ENCODE measurements at regions not wholly inside any gene's neighbourhood (a gene's known extent, or its start where the extent isn't known, plus 50 kb on each side); places are given as distances from the start of the nearest gene placed in this dataset.

DNA sequence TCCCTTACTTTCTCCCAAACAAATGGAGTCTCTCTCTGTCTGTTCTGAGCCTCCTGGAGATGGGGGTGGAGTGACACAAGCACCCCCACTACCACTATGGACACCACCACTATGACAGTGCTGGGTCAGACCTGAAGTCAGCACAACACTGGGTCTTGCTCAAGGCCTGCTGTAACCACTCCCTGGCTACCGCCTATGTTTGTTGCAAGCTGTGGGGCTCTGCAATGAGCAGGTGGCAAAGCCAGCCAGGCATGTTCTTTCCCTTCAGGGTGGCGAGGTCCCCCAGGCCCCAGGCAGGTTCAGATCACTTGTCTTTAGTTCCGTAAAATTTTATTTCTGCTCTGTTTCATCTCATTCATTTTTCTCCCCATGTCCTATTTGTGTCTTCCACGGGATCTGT lies 349.8 kb downstream of the TMEM121 start:
- Histone ChIP-seq H3K4ac (replicated peaks; ENCODE audit: insufficient read length, low read depth, low read length) (no peak overlapping the region), H3K4me2 (ENCODE audit: insufficient read depth in 1 of 2, low read depth in 2 of 2, low read length in 2 of 2) (no peak overlapping the region), H3K36me3 (ENCODE audit: control insufficient read depth in 2 of 4, insufficient read depth in 4 of 4, low read length in 3 of 4) (no peaks in the 10 kb centered on the region), H2BK12ac (ENCODE audit: low read depth, low read length) (no peak overlapping the region), H3K9ac (replicated peaks in 1 of 4; ENCODE audit: extremely low read depth in 1 of 4, low read depth in 3 of 4, low read length in 3 of 4) (no peak overlapping the region), H3K27ac (ENCODE audit: low read depth, low read length) (no peak overlapping the region), H3K4me3 (ENCODE audit: extremely low read depth in 1 of 4, insufficient read depth in 2 of 4, low read depth in 3 of 4, low read length in 4 of 4) (no peak overlapping the region), H3K23me2 (ENCODE audit: low read depth, low read length) (no peaks in the 10 kb centered on the region), H3K56ac (replicated peaks; ENCODE audit: insufficient read length, low read depth, low read length) (no peak overlapping the region), H4K8ac (ENCODE audit: extremely low read depth, insufficient read depth, low read length) (no peak overlapping the region), H3K23ac (ENCODE audit: insufficient read length) (no peak overlapping the region), H3K79me1 (ENCODE audit: low read depth, low read length) (no peaks in the 10 kb centered on the region), H2BK5ac (ENCODE audit: low read depth, low read length) (no peak overlapping the region), H2AK5ac (ENCODE audit: low read depth, low read length) (no peak overlapping the region), H4K91ac (replicated peaks; ENCODE audit: insufficient read length, low read length) (no peak overlapping the region), H4K20me1 (replicated peaks in 1 of 2; ENCODE audit: control insufficient read depth in 1 of 2, insufficient read depth in 2 of 2, low read length in 2 of 2) (no peaks in the 10 kb centered on the region), H3K79me2 (ENCODE audit: control insufficient read depth in 1 of 2, insufficient read depth in 2 of 2, low read length in 2 of 2) (no peaks in the 10 kb centered on the region), H2BK15ac (ENCODE audit: low read length) (no peak overlapping the region), H3K18ac (ENCODE audit: extremely low read depth, low read length) (no peak overlapping the region), H2BK120ac (replicated peaks; ENCODE audit: low read depth, low read length) (no peak overlapping the region), H2AFZ (ENCODE audit: low read length) (no peak overlapping the region), H3K27me3 (replicated peaks in 1 of 4; ENCODE audit: control insufficient read depth in 3 of 4, extremely low read depth in 1 of 4, insufficient read depth in 3 of 4, low read length in 3 of 4) (no peaks in the 10 kb centered on the region), H2BK20ac (ENCODE audit: low read length) (no peak overlapping the region), H4K5ac (ENCODE audit: insufficient read length, low read depth, low read length) (no peak overlapping the region), H3K14ac (ENCODE audit: insufficient read length) (no peak overlapping the region), H3K9me3 (ENCODE audit: insufficient read depth in 2 of 2, low read depth in 1 of 2, low read length in 1 of 2) (peaks cover 46 to 69% of the 10 kb centered on the region in 2 experiments), H3K4me1 (replicated peaks in 1 of 4; ENCODE audit: control insufficient read depth in 3 of 4, insufficient read depth in 4 of 4, low read length in 3 of 4) (no peaks in the 10 kb centered on the region)
- POLR2A ChIA-PET (ENCODE audit: partially characterized antibody), result no interaction called here
- no peak for FAIRE-seq
- 77% methylated on average over 4 of the region's 4 CpGs; no CpG with 5 or more reads in 1 of the 2 experiments for WGBS, 2 experiments (ENCODE audit: extremely low coverage in 1 of 2, insufficient coverage in 1 of 2, insufficient read length in 1 of 2, insufficient replicate concordance in 2 of 2, low coverage in 1 of 2, low lambda C conversion rate in 2 of 2, missing lambda C conversion rate in 1 of 2)
- CTCF ChIA-PET (ENCODE audit: partially characterized antibody), result no interaction called here
- DNase-seq (ENCODE audit: low read depth in 1 of 2, low spot score in 2 of 2), result no peak
- TF ChIP-seq, protein P1, sequence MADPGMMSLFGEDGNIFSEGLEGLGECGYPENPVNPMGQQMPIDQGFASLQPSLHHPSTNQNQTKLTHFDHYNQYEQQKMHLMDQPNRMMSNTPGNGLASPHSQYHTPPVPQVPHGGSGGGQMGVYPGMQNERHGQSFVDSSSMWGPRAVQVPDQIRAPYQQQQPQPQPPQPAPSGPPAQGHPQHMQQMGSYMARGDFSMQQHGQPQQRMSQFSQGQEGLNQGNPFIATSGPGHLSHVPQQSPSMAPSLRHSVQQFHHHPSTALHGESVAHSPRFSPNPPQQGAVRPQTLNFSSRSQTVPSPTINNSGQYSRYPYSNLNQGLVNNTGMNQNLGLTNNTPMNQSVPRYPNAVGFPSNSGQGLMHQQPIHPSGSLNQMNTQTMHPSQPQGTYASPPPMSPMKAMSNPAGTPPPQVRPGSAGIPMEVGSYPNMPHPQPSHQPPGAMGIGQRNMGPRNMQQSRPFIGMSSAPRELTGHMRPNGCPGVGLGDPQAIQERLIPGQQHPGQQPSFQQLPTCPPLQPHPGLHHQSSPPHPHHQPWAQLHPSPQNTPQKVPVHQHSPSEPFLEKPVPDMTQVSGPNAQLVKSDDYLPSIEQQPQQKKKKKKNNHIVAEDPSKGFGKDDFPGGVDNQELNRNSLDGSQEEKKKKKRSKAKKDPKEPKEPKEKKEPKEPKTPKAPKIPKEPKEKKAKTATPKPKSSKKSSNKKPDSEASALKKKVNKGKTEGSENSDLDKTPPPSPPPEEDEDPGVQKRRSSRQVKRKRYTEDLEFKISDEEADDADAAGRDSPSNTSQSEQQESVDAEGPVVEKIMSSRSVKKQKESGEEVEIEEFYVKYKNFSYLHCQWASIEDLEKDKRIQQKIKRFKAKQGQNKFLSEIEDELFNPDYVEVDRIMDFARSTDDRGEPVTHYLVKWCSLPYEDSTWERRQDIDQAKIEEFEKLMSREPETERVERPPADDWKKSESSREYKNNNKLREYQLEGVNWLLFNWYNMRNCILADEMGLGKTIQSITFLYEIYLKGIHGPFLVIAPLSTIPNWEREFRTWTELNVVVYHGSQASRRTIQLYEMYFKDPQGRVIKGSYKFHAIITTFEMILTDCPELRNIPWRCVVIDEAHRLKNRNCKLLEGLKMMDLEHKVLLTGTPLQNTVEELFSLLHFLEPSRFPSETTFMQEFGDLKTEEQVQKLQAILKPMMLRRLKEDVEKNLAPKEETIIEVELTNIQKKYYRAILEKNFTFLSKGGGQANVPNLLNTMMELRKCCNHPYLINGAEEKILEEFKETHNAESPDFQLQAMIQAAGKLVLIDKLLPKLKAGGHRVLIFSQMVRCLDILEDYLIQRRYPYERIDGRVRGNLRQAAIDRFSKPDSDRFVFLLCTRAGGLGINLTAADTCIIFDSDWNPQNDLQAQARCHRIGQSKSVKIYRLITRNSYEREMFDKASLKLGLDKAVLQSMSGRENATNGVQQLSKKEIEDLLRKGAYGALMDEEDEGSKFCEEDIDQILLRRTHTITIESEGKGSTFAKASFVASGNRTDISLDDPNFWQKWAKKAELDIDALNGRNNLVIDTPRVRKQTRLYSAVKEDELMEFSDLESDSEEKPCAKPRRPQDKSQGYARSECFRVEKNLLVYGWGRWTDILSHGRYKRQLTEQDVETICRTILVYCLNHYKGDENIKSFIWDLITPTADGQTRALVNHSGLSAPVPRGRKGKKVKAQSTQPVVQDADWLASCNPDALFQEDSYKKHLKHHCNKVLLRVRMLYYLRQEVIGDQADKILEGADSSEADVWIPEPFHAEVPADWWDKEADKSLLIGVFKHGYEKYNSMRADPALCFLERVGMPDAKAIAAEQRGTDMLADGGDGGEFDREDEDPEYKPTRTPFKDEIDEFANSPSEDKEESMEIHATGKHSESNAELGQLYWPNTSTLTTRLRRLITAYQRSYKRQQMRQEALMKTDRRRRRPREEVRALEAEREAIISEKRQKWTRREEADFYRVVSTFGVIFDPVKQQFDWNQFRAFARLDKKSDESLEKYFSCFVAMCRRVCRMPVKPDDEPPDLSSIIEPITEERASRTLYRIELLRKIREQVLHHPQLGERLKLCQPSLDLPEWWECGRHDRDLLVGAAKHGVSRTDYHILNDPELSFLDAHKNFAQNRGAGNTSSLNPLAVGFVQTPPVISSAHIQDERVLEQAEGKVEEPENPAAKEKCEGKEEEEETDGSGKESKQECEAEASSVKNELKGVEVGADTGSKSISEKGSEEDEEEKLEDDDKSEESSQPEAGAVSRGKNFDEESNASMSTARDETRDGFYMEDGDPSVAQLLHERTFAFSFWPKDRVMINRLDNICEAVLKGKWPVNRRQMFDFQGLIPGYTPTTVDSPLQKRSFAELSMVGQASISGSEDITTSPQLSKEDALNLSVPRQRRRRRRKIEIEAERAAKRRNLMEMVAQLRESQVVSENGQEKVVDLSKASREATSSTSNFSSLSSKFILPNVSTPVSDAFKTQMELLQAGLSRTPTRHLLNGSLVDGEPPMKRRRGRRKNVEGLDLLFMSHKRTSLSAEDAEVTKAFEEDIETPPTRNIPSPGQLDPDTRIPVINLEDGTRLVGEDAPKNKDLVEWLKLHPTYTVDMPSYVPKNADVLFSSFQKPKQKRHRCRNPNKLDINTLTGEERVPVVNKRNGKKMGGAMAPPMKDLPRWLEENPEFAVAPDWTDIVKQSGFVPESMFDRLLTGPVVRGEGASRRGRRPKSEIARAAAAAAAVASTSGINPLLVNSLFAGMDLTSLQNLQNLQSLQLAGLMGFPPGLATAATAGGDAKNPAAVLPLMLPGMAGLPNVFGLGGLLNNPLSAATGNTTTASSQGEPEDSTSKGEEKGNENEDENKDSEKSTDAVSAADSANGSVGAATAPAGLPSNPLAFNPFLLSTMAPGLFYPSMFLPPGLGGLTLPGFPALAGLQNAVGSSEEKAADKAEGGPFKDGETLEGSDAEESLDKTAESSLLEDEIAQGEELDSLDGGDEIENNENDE (IDR thresholded peaks at IDR 0.05; ENCODE audit: insufficient replicate concordance, low read length), result no peak

All from H1 (cell line).